ENCODE measurements at regions not wholly inside any gene's neighbourhood (a gene's known extent, or its start where the extent isn't known, plus 50 kb on each side); places are given as distances from the start of the nearest gene placed in this dataset.
A peak's percentile ranks its signal among the peaks of the same experiment; 100 is the strongest.

DNA sequence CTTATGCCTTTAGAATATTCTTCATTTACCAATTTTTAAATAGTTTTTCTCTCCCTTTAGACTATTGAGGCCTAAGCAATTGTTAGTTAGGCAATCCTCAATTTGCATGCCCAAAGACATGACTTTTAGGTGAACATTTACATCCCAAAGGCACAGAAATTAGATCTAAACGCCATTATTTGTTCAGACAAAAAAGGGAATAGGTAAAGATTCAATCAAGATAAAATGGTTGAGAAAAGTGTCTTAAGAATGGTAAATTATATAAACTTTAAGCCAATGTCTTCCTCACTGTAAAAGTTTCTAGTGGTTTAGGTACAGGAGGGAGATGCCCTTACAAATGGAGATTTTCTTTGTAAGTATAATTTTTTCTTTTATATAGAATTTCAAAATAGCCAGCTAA is 50.2 kb upstream of the MME start:
- Histone ChIP-seq H3K27me3 (ENCODE audit: insufficient read depth, low read length) (no peaks in the 10 kb centered on the region), H3K4me3 (ENCODE audit: insufficient read depth, low read depth, low read length) (no peak overlapping the region), H3K36me3 (ENCODE audit: insufficient read depth, low read length) (no peaks in the 10 kb centered on the region), H2AFZ (ENCODE audit: low read depth, low read length) (no peak overlapping the region), H3K9me3 (ENCODE audit: insufficient read depth, low read depth, low read length) (no peaks in the 10 kb centered on the region), H4K20me1 (ENCODE audit: insufficient read depth, low read length) (no peaks in the 10 kb centered on the region), H3K4me1 (ENCODE audit: insufficient read depth, low read length) (no peaks in the 10 kb centered on the region), H3K4me2 (ENCODE audit: low read length) (no peak overlapping the region), H3K9ac (ENCODE audit: low read length) (no peak overlapping the region), H3K79me2 (ENCODE audit: insufficient read depth, low read length) (no peaks in the 10 kb centered on the region), H3K27ac (ENCODE audit: low read depth, low read length) (no peak overlapping the region)
- FAIRE-seq (no peak), DNase-seq (ENCODE audit: low read depth) (no peak)
- Mint-ChIP-seq H3K27ac (ENCODE audit: unreplicated experiment) (no peak overlapping the region), H3K9me3 (ENCODE audit: unreplicated experiment) (no peaks in the 10 kb centered on the region), H3K36me3 (ENCODE audit: low read depth, unreplicated experiment) (no peaks in the 10 kb centered on the region), H3K4me3 (ENCODE audit: unreplicated experiment) (no peak overlapping the region), H3K27me3 (ENCODE audit: low read depth, unreplicated experiment) (no peaks in the 10 kb centered on the region), H3K4me1 (ENCODE audit: low read depth, unreplicated experiment) (peaks cover 32% of the 10 kb centered on the region)
- TF ChIP-seq, protein P1, sequence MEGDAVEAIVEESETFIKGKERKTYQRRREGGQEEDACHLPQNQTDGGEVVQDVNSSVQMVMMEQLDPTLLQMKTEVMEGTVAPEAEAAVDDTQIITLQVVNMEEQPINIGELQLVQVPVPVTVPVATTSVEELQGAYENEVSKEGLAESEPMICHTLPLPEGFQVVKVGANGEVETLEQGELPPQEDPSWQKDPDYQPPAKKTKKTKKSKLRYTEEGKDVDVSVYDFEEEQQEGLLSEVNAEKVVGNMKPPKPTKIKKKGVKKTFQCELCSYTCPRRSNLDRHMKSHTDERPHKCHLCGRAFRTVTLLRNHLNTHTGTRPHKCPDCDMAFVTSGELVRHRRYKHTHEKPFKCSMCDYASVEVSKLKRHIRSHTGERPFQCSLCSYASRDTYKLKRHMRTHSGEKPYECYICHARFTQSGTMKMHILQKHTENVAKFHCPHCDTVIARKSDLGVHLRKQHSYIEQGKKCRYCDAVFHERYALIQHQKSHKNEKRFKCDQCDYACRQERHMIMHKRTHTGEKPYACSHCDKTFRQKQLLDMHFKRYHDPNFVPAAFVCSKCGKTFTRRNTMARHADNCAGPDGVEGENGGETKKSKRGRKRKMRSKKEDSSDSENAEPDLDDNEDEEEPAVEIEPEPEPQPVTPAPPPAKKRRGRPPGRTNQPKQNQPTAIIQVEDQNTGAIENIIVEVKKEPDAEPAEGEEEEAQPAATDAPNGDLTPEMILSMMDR (IDR thresholded peaks at IDR 0.05; ENCODE audit: insufficient read depth, low read depth, low read length), result no peak
- no peak for TF ChIP-seq EZH2 (IDR thresholded peaks at IDR 0.05; ENCODE audit: insufficient read depth, low read length)

DNA sequence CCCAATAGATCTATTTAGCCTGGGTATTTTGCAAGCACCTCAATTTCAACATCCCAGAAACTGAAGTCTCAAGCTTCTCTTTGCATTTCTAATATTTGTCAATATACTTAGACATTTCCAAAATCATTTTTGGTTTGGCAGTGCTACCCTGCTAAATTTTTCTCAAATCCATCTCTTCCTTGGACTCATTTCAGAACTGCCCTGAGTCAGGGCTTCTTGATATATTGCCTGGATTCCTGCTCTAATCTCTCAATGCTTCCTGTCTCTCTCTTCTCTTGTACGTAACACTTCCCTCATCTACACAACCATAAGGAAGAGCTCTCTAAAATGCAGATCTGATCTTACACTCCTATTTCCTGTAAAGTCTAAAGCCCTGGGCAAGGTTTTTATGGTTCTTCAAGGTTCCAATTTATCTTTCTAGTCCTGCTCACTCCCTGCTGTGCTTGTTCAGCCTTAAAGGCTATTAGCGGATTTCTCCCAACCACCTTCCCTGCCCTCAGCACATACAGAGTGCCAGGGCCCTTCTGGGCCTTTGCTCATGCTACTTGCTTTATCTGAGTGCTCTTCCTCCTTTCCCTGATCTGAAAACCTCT is 53.0 kb upstream of the MME start:
- H3K4me2 ChIP-seq (ENCODE audit: low read length), result no peak overlapping the region
- Mint-ChIP-seq H3K9me3 (ENCODE audit: unreplicated experiment) (no peaks in the 10 kb centered on the region), H3K27me3 (ENCODE audit: low read depth, unreplicated experiment) (no peaks in the 10 kb centered on the region), H3K27ac (ENCODE audit: unreplicated experiment) (no peak overlapping the region), H3K4me1 (ENCODE audit: low read depth, unreplicated experiment) (peaks cover 16% of the 10 kb centered on the region), H3K4me3 (ENCODE audit: unreplicated experiment) (no peak overlapping the region), H3K36me3 (ENCODE audit: low read depth, unreplicated experiment) (no peaks in the 10 kb centered on the region)
- no peaks in the 10 kb centered on the region for H4K20me1 ChIP-seq (ENCODE audit: insufficient read depth, low read length)
- TF ChIP-seq, protein P1 (IDR thresholded peaks at IDR 0.05; ENCODE audit: insufficient read depth, low read depth, low read length), result no peak
- no peak for TF ChIP-seq EZH2 (IDR thresholded peaks at IDR 0.05; ENCODE audit: insufficient read depth, low read length)
- H3K4me3 ChIP-seq (ENCODE audit: insufficient read depth, low read depth, low read length), result no peak overlapping the region
- no peaks in the 10 kb centered on the region for H3K4me1 ChIP-seq (ENCODE audit: insufficient read depth, low read length)
- H3K9me3 ChIP-seq (ENCODE audit: insufficient read depth, low read depth, low read length), result no peaks in the 10 kb centered on the region
- DNase-seq (ENCODE audit: low read depth) (peak; percentile 48), FAIRE-seq (no peak)
- H3K36me3 ChIP-seq (ENCODE audit: insufficient read depth, low read length), result no peaks in the 10 kb centered on the region
- H3K27me3 ChIP-seq (ENCODE audit: insufficient read depth, low read length), result no peaks in the 10 kb centered on the region
- H3K9ac ChIP-seq (ENCODE audit: low read length), result no peak overlapping the region
- H2AFZ ChIP-seq (ENCODE audit: low read depth, low read length), result no peak overlapping the region
- no peaks in the 10 kb centered on the region for H3K79me2 ChIP-seq (ENCODE audit: insufficient read depth, low read length)
- no peak overlapping the region for H3K27ac ChIP-seq (ENCODE audit: low read depth, low read length)

DNA sequence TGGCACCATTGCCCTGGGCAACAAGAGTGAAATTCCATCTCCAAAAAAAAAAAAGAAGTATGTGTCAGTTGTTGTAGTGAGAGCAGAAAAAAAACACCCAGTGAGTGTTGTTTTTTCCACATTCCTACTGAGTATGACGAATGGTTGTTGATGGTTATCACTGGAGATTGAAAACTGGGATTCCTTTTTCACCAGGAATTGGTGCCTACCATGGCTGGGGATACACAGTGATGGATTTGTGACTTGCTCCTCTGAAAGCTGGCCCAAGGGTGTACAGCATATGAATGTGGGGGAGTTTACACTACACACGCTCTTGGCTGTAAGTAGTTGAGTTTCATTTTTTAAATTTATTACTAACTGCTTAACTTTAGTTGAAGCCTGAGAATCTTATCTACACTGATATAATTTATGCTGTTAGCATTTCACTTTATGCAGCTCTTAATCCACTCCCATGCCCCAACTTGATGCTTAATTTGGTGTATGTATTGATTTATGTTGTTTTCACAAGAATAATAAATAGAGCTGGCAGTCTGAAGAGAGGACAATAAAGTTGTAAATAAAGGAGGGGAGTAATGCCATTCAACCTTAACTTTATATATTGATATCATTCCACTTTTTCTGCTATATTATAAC is 56.0 kb upstream of the MME start:
- H3K36me3 Mint-ChIP-seq (ENCODE audit: low read depth, unreplicated experiment), result no peaks in the 10 kb centered on the region
- TF ChIP-seq EZH2 (IDR thresholded peaks at IDR 0.05; ENCODE audit: insufficient read depth, low read length), result no peak
- TF ChIP-seq, protein P1 (IDR thresholded peaks at IDR 0.05; ENCODE audit: insufficient read depth, low read depth, low read length), result no peak
- H3K9me3 ChIP-seq (ENCODE audit: insufficient read depth, low read depth, low read length), result no peaks in the 10 kb centered on the region
- no peak overlapping the region for H3K4me3 Mint-ChIP-seq (ENCODE audit: unreplicated experiment)
- peaks cover 12% of the 10 kb centered on the region for H3K4me1 Mint-ChIP-seq (ENCODE audit: low read depth, unreplicated experiment)
- no peaks in the 10 kb centered on the region for H3K79me2 ChIP-seq (ENCODE audit: insufficient read depth, low read length)
- H3K27ac ChIP-seq (ENCODE audit: low read depth, low read length), result no peak overlapping the region
- H3K4me3 ChIP-seq (ENCODE audit: insufficient read depth, low read depth, low read length), result no peak overlapping the region
- DNase-seq (ENCODE audit: low read depth) (peak; percentile 25), FAIRE-seq (no peak)
- no peaks in the 10 kb centered on the region for H3K27me3 Mint-ChIP-seq (ENCODE audit: low read depth, unreplicated experiment)
- H4K20me1 ChIP-seq (ENCODE audit: insufficient read depth, low read length), result no peaks in the 10 kb centered on the region
- H3K4me2 ChIP-seq (ENCODE audit: low read length), result no peak overlapping the region
- no peaks in the 10 kb centered on the region for H3K27me3 ChIP-seq (ENCODE audit: insufficient read depth, low read length)
- no peak overlapping the region for H3K9ac ChIP-seq (ENCODE audit: low read length)
- H3K4me1 ChIP-seq (ENCODE audit: insufficient read depth, low read length), result no peaks in the 10 kb centered on the region
- H3K9me3 Mint-ChIP-seq (ENCODE audit: unreplicated experiment), result no peaks in the 10 kb centered on the region
- peak overlapping the region; percentile 48 for H3K27ac Mint-ChIP-seq (ENCODE audit: unreplicated experiment)
- H3K36me3 ChIP-seq (ENCODE audit: insufficient read depth, low read length), result no peaks in the 10 kb centered on the region
- no peak overlapping the region for H2AFZ ChIP-seq (ENCODE audit: low read depth, low read length)

Data from astrocyte (in vitro differentiated cells and primary cell).